Right renal pelvis (tissue), 4 donors: ENCODE measurements at regions not wholly inside any gene's neighbourhood (a gene's known extent, or its start where the extent isn't known, plus 50 kb on each side); places are given as distances from the start of the nearest gene placed in this dataset.
A peak's percentile ranks its signal among the peaks of the same experiment; 100 is the strongest.

Experiments used
- DNase-seq, 4 donors: peaks; one replicate each; pipeline ENCODE4 v3.0.0-alpha.2; 2013; ENCODE audit warnings: low read depth in 4 of 4, low spot score in 3 of 4, missing footprints in 1 of 4

- DNase-seq = no peak
Measured at GRCh38 chr3:166125179-166125578, 288.0 kb upstream of the BCHE start.

- DNase-seq = no peak
Measured at GRCh38 chr3:166123576-166123975, 286.4 kb upstream of the BCHE start.

- no peak for DNase-seq
Measured at GRCh38 chr3:166123088-166123487, 285.9 kb upstream of the BCHE start.

- DNase-seq = no peak
Measured at GRCh38 chr3:166118049-166118448, 280.8 kb upstream of the BCHE start.

- DNase-seq = no peak
Measured at GRCh38 chr3:166114448-166114847, 277.2 kb upstream of the BCHE start.

- no peak for DNase-seq
Measured at GRCh38 chr3:166111562-166111961, 274.3 kb upstream of the BCHE start.

- no peak for DNase-seq
Measured at GRCh38 chr3:166110102-166110501, 272.9 kb upstream of the BCHE start.

- DNase-seq = no peak
Measured at GRCh38 chr3:166104938-166105337, 267.7 kb upstream of the BCHE start.

GRCh38 chr3:166100730-166101129 lies 263.5 kb upstream of the BCHE start:
- no peak for DNase-seq

GRCh38 chr3:166089575-166089974 lies 252.4 kb upstream of the BCHE start:
- DNase-seq = no peak

GRCh38 chr3:166085164-166085856 lies 248.1 kb upstream of the BCHE start:
- no peak for DNase-seq

GRCh38 chr3:166080096-166080495 lies 242.9 kb upstream of the BCHE start:
- DNase-seq = no peak

- no peak for DNase-seq
Measured at GRCh38 chr3:166071831-166072230, 234.6 kb upstream of the BCHE start.

GRCh38 chr3:166064476-166064875 lies 227.3 kb upstream of the BCHE start:
- no peak for DNase-seq

- DNase-seq = no peak
Measured at GRCh38 chr3:166060789-166061479, 223.7 kb upstream of the BCHE start.

GRCh38 chr3:166052440-166052839 lies 215.2 kb upstream of the BCHE start:
- DNase-seq = no peak

- DNase-seq = no peak
Measured at GRCh38 chr3:166029507-166029906, 192.3 kb upstream of the BCHE start.

GRCh38 chr3:166013073-166013679 lies 176.0 kb upstream of the BCHE start:
- DNase-seq = peak; percentile 5 to 8 (median 7)

- no peak for DNase-seq
Measured at GRCh38 chr3:166011771-166012170, 174.5 kb upstream of the BCHE start.

GRCh38 chr3:166005126-166005525 lies 167.9 kb upstream of the BCHE start:
- DNase-seq = no peak

GRCh38 chr3:165994293-165994692 lies 157.1 kb upstream of the BCHE start:
- DNase-seq = no peak

- DNase-seq = no peak
Measured at GRCh38 chr3:165984589-165984988, 147.4 kb upstream of the BCHE start.
